AG10803 (cell line): ENCODE measurements at regions not wholly inside any gene's neighbourhood (a gene's known extent, or its start where the extent isn't known, plus 50 kb on each side); places are given as distances from the start of the nearest gene placed in this dataset.

Experiments used
- DNase-seq: peaks from one replicate; pipeline ENCODE4 v3.0.0; 2010; ENCODE audit warnings: low read depth
- H3K4me3 ChIP-seq: 2 replicates; pipeline ENCODE4 v1.5.1; 2011; ENCODE audit warnings: mild to moderate bottlenecking, low read length, control low read depth
- TF ChIP-seq, protein P1 (sequence below): conservative IDR thresholded peaks from 2 replicates; pipeline ENCODE4 v1.5.1; 2011; ENCODE audit warnings: mild to moderate bottlenecking, low read length, control low read depth, inconsistent platforms

DNA sequence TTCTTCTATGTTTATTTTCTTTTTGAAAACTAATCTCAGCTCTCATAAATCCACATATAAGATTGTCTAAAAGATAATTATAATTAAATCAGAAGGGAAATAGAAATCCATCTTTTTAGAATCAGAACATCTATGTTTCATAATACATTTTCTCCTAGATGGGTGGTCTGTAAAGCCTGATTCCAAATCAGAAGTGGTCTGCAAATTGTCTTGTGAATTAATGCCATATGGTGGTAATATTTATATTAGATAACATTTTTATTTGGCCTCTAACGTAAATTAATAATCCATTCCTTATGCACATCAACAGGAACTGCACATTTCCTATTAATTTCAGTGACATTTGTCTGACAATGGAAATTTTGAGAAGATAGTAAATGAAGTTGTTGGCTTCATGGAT is 52.8 kb upstream of the TBC1D5 start:
- DNase-seq, result no peak
- TF ChIP-seq, protein P1, sequence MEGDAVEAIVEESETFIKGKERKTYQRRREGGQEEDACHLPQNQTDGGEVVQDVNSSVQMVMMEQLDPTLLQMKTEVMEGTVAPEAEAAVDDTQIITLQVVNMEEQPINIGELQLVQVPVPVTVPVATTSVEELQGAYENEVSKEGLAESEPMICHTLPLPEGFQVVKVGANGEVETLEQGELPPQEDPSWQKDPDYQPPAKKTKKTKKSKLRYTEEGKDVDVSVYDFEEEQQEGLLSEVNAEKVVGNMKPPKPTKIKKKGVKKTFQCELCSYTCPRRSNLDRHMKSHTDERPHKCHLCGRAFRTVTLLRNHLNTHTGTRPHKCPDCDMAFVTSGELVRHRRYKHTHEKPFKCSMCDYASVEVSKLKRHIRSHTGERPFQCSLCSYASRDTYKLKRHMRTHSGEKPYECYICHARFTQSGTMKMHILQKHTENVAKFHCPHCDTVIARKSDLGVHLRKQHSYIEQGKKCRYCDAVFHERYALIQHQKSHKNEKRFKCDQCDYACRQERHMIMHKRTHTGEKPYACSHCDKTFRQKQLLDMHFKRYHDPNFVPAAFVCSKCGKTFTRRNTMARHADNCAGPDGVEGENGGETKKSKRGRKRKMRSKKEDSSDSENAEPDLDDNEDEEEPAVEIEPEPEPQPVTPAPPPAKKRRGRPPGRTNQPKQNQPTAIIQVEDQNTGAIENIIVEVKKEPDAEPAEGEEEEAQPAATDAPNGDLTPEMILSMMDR, result no peak
- no peak overlapping the region for H3K4me3 ChIP-seq

DNA sequence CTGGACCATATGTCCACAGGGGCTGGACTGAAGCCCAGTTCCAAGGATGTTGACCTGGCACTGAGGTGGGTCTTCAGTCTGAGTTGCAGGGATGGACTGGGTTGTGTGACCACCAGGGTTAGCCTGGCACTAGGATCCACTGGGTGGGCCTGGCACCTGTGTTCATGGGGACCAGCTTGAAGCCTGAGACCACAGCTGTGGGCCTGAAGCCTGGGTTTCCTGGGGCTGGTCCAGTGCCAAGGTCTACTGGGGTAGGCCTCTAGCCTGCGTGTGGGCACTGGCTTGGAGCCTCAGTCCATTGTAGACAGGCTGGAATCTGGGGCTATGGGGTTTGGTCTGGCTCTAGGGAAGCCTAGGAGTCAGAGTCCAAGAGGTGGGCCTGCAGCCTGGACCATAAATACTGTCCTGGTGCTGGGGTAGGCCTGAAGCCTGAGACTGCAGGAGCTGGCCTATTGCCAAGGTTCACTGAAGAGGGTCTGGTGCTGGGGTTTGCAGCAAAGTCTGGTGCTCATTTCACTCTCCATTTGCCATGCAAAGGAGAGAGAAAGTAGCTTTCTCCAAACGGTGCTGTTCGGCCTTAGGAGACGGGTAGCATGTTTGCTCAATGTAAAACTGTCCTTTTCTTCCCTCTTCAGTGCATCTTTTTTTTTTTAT is 51.2 kb upstream of the TBC1D5 start:
- H3K4me3 ChIP-seq, result no peak overlapping the region
- TF ChIP-seq, protein P1, result no peak
- DNase-seq, result no peak
